ENCODE measurements at regions not wholly inside any gene's neighbourhood (a gene's known extent, or its start where the extent isn't known, plus 50 kb on each side); places are given as distances from the start of the nearest gene placed in this dataset.
"Not testable (repeated sequence)": the region's sequence is repeated elsewhere in the genome, so short reads cannot be mapped to it uniquely, and the experiment has no call there.

GRCh38 chr6:130708338-130708737 lies 118.9 kb upstream of the SMLR1 start:
- Mint-ChIP-seq H3K4me1 (ENCODE audit: low read depth) (peaks cover 9% of the 10 kb centered on the region), H3K4me3 (ENCODE audit: unreplicated experiment) (no peak overlapping the region), H3K36me3 (ENCODE audit: low read depth) (peaks cover 6% of the 10 kb centered on the region), H3K27me3 (ENCODE audit: low read depth) (peaks cover 4% of the 10 kb centered on the region), H3K9me3 (ENCODE audit: low read depth) (peaks cover 25% of the 10 kb centered on the region), H3K27ac (ENCODE audit: unreplicated experiment) (no peak overlapping the region)
- no peak for DNase-seq (ENCODE audit: low spot score)
- no peak for TF ChIP-seq CTCF (IDR thresholded peaks at IDR 0.05)

GRCh38 chr6:130711641-130712040 lies 115.6 kb upstream of the SMLR1 start:
- H3K27ac Mint-ChIP-seq (ENCODE audit: unreplicated experiment); H3K9me3 Mint-ChIP-seq (ENCODE audit: low read depth): not testable (repeated sequence)

DNA sequence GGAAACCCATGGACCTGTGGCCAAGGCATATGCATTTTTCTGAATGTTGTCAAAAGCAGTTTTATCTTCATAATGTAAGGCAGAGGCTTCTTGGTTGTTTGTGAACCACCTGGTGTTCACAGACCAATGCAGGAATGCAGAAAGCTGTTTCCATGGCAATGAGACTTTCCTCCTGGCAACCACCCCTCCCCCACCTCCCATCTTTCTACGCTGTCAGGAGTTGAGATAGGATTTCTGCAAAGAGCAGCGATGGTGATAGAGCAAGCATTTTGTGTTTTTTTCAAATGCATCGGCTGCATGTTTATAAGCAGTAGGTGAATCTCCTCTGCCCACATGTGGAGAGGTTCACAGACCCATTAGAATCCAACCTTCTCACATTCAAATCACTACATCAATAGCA lies 114.1 kb upstream of the SMLR1 start:
- H3K27me3 Mint-ChIP-seq (ENCODE audit: low read depth): peaks cover 4% of the 10 kb centered on the region
- no peak for TF ChIP-seq CTCF (IDR thresholded peaks at IDR 0.05)
- peaks cover 6% of the 10 kb centered on the region for H3K4me1 Mint-ChIP-seq (ENCODE audit: low read depth)
- H3K27ac Mint-ChIP-seq (ENCODE audit: unreplicated experiment): no peak overlapping the region
- no peak overlapping the region for H3K4me3 Mint-ChIP-seq (ENCODE audit: unreplicated experiment)
- peaks cover 6% of the 10 kb centered on the region for H3K9me3 Mint-ChIP-seq (ENCODE audit: low read depth)
- H3K36me3 Mint-ChIP-seq (ENCODE audit: low read depth): no peaks in the 10 kb centered on the region
- no peak for DNase-seq (ENCODE audit: low spot score)

More at GRCh38 chr6:130711641-130712040, 115.6 kb upstream of the SMLR1 start:
- not testable (repeated sequence) for H3K36me3 Mint-ChIP-seq (ENCODE audit: low read depth); H3K27me3 Mint-ChIP-seq (ENCODE audit: low read depth); H3K4me3 Mint-ChIP-seq (ENCODE audit: unreplicated experiment); H3K4me1 Mint-ChIP-seq (ENCODE audit: low read depth); DNase-seq (ENCODE audit: low spot score)

- no peak for TF ChIP-seq CTCF (IDR thresholded peaks at IDR 0.05)
- Mint-ChIP-seq H3K9me3 (ENCODE audit: low read depth) (peaks cover 9% of the 10 kb centered on the region), H3K27ac (ENCODE audit: unreplicated experiment) (no peak overlapping the region), H3K4me3 (ENCODE audit: unreplicated experiment) (no peak overlapping the region), H3K4me1 (ENCODE audit: low read depth) (no peaks in the 10 kb centered on the region), H3K27me3 (ENCODE audit: low read depth) (peaks cover 4% of the 10 kb centered on the region), H3K36me3 (ENCODE audit: low read depth) (no peaks in the 10 kb centered on the region)
- no peak for DNase-seq (ENCODE audit: low spot score)
These were observed 112.1 kb upstream of the SMLR1 start for GRCh38 chr6:130715058-130715457.

DNA sequence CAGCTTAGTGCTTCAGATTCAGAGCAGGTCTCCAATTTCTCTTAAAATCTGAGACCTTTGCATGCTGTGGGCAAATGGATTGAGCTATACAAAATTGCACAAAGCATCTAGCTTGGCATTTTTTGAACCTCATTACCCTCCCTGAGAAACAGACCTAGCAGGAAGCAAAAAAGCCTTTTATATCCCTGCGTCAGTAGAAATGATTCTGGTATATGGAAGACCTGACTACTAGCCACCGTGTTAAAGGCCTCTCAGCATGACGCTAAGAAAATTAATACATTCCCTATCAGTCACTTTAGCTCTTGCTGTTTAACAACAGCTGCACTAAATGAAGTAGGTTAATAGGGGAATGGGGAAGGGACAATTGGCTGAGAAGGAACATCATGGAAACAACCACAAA lies 110.7 kb upstream of the SMLR1 start:
- no peak for DNase-seq (ENCODE audit: low spot score)
- H3K4me1 Mint-ChIP-seq (ENCODE audit: low read depth): no peaks in the 10 kb centered on the region
- H3K36me3 Mint-ChIP-seq (ENCODE audit: low read depth): no peaks in the 10 kb centered on the region
- TF ChIP-seq CTCF (IDR thresholded peaks at IDR 0.05): no peak
- peaks cover 4% of the 10 kb centered on the region for H3K27me3 Mint-ChIP-seq (ENCODE audit: low read depth)
- H3K9me3 Mint-ChIP-seq (ENCODE audit: low read depth): peaks cover 9% of the 10 kb centered on the region
- no peak overlapping the region for H3K27ac Mint-ChIP-seq (ENCODE audit: unreplicated experiment)
- H3K4me3 Mint-ChIP-seq (ENCODE audit: unreplicated experiment): no peak overlapping the region

- TF ChIP-seq CTCF (IDR thresholded peaks at IDR 0.05): no peak
- H3K36me3 Mint-ChIP-seq (ENCODE audit: low read depth): no peaks in the 10 kb centered on the region
- no peaks in the 10 kb centered on the region for H3K4me1 Mint-ChIP-seq (ENCODE audit: low read depth)
- peaks cover 4% of the 10 kb centered on the region for H3K27me3 Mint-ChIP-seq (ENCODE audit: low read depth)
- H3K27ac Mint-ChIP-seq (ENCODE audit: unreplicated experiment): no peak overlapping the region
- no peak for DNase-seq (ENCODE audit: low spot score)
- H3K9me3 Mint-ChIP-seq (ENCODE audit: low read depth): peaks cover 9% of the 10 kb centered on the region
- no peak overlapping the region for H3K4me3 Mint-ChIP-seq (ENCODE audit: unreplicated experiment)
These were observed 109.5 kb upstream of the SMLR1 start for GRCh38 chr6:130717657-130718056.

Data from chondrocyte (in vitro differentiated cells).